Stimulated activated CD4-positive, alpha-beta T cell treated with anti-CD3 and anti-CD28 coated beads, Interleukin-1b, Interleukin-23, amount 100 ng/mL, for 24 hours (primary cell): ENCODE measurements at regions not wholly inside any gene's neighbourhood (a gene's known extent, or its start where the extent isn't known, plus 50 kb on each side); places are given as distances from the start of the nearest gene placed in this dataset.
"Not testable (repeated sequence)": the region's sequence is repeated elsewhere in the genome, so short reads cannot be mapped to it uniquely, and the experiment has no call there.

Experiments
- DNase-seq, 4 experiments: peaks; one replicate each; pipeline ENCODE4 v3.0.0-alpha.2; 2020; ENCODE audit warnings: low read depth in 4 of 4, low spot score in 1 of 4

GRCh38 chr6:97347111-97347510, 64.1 kb upstream of the MMS22L start:
- DNase-seq: no peak

GRCh38 chr6:97361286-97361685, 78.3 kb upstream of the MMS22L start:
- DNase-seq: no peak

DNA sequence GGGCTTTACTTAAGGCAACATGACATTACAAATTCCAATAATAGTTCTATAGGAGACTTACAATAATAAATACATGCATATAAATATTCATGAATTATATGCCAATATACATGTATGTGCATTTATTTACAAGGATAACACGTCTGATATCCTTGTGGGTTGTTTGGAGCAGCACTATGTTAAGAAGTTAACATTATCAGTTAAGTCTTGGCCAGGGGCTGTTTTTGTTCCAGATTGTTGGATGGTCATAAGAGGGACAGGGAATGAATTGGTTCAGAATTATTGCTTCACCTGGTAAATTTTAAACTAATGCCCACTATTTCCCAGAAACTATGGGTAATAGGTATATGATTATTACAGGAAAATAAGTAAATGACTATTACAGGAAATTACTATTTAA, 81.3 kb upstream of the MMS22L start:
- no peak for DNase-seq

GRCh38 chr6:97382071-97382470, 99.1 kb upstream of the MMS22L start:
- not testable (repeated sequence) for DNase-seq

DNA sequence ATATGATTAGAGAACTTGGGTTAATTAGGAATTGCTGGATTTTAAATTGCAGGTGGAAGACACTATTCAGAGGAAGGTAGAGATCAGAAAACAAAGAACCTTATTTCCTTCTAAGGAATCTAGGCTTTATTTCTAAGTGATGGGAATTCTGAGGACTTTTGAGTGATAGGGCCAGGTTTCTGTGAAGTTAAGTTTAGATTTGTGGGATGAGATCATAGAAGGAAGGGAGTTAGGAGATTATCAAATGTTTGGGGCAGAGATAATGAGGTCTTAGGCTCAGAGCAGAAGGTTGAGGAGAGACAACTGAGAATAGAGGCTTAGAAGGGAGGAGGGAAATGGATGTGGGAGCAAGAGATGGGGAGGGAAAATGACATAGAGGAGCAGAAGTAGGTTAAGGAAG, 109.7 kb upstream of the MMS22L start:
- no peak for DNase-seq

DNA sequence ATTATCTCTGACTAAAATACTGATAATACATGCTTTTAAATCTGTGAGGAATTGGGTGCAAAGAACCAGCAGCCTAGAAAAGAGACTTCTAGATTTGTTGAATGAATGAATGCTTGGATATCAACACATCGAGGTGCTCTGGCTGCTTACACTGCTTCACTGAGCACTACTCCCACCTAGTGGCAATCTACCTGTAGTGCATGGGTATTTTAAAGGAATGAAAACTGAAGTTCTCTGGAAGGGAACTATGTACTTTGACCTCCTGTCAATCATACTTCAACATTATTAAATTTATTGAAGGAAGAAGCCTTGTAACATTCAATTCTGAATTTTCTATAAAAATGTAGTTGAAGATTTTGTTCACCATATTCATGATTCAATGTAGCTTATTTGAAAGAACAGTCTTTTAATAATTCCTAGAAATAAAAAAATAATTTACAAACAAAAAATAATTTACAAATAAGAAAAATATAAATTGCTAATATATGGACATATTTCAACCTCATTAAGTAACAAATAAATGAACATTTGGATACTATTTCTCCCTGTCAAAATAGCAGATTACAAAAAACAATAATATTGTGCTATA, 111.2 kb upstream of the MMS22L start:
- DNase-seq: peak; percentile 0 to 23 (median 4)

GRCh38 chr6:97396880-97397279, 113.9 kb upstream of the MMS22L start:
- no peak for DNase-seq

- no peak for DNase-seq
Measured at GRCh38 chr6:97399208-97399607, 116.2 kb upstream of the MMS22L start.

- DNase-seq: no peak
Measured at GRCh38 chr6:97401533-97401932, 118.5 kb upstream of the MMS22L start.

DNA sequence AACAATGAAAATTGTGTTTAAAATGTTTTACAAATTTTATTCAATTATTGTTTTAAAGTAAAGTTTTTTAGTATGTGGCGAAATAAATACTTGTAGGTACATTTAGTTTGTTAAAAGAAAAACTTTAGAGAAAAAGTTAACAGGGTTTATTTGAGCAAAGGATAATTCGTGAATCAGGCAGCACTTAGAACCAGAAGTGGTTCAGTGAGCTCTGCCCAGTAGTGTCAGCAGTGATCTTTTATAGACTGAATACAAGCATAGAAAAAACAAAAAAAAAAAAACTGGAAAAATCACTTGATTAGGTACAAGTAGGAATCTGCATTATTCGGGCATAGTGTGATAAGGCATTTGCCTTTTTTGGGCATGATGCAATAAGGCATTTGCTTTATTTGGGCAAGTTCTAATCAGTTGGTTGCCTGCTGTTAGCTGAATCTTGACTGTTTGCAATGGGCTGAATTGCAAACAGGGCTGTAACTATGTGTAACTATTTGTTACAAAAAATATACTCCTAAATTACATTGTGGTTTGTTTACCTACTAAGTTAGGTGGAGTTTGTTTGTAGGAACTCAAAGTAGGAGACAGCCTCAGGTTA, 122.9 kb upstream of the MMS22L start:
- no peak for DNase-seq

GRCh38 chr6:97406633-97407032, 123.6 kb upstream of the MMS22L start:
- DNase-seq: no peak

- DNase-seq: no peak
Measured at GRCh38 chr6:97411610-97412009, 128.6 kb upstream of the MMS22L start.

- DNase-seq: no peak
Measured at GRCh38 chr6:97412511-97412910, 129.5 kb upstream of the MMS22L start.

GRCh38 chr6:97422171-97422570, 139.2 kb upstream of the MMS22L start:
- no peak for DNase-seq

GRCh38 chr6:97423190-97423589, 140.2 kb upstream of the MMS22L start:
- DNase-seq: no peak

DNA sequence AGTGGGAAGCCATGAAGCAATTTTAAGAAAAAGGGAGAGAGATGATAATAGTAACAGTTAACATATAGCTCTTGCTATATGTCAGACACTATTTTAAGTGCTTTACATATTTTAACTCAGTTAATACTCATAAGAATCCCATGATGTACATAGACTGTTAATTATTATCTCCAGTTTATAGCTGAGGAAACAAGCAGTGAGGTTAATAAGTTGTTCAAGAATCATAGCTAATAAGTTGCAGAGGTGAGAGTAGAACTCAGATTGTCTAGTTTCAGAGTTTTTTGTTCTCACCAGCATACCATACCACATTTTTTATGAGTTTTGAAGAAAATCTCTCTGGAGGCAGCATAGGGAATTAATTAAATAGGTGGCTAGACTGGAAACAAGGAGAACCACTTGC, 144.6 kb upstream of the MMS22L start:
- no peak for DNase-seq

- DNase-seq: no peak
Measured at GRCh38 chr6:97437087-97437486, 154.1 kb upstream of the MMS22L start.

DNA sequence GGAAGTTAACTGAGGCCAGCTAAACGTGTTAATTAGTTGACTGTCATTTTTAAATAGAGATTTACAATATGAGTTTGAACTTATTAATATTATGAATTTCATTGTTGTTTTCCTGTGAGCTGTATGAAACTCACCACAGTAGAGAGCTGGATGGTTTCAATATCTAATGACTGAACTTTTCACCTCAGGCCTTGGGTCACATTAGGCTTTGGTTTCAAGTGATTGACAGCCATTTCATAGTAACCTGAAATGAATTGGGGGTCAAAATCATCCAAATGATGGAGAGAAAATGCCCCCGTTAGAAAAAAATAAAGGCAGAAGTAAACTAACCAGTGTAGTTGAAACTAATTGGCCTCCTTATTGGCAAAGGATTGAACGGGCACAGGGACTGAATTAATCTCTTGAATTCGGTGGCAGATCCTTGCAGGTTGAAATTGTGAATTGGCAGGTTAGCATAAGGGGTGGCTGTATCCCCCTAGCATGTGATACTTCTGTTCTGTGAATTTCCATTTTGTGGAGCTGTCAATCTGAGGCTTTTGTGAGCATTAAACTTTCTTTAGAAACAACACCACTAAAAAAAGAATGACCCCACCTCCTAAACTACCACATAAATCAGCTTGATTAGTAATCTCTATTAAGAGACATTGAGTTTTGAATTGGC, 155.1 kb upstream of the MMS22L start:
- DNase-seq: no peak

DNA sequence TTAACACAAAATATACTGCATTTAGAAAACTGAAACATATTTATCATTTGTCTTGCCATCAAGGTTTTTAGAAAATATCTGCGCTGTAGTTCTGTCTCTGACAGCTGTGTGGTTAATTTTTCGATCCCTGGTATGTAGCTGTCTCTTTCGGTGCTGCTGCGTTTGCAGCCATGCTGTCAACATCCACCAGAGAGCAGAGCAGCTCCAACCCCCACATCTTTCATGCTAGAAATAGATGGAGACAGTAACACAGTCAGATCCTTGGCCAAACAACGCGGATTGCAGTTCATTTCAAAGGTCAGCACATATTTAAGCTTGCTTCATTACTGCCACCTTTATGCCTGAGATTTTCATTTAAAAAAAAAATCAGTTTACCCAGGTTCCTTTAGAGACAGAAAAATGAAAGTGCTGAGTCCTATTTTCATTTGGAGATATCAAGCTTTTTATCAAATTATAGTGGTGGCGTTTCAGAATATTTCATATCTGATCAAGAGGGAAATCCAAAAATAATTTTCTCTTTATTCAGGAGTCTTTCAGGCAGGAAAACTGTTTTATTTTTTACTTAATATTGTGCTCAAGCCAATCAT, 157.7 kb upstream of the MMS22L start:
- no peak for DNase-seq

GRCh38 chr6:97443408-97444080, 160.5 kb upstream of the MMS22L start:
- DNase-seq: no peak

- no peak for DNase-seq
Measured at GRCh38 chr6:97445407-97445806, 162.4 kb upstream of the MMS22L start.

GRCh38 chr6:97449444-97449966, 166.5 kb upstream of the MMS22L start:
- DNase-seq: no peak
